ENCODE measurements at regions not wholly inside any gene's neighbourhood (a gene's known extent, or its start where the extent isn't known, plus 50 kb on each side); places are given as distances from the start of the nearest gene placed in this dataset.
A peak's percentile ranks its signal among the peaks of the same experiment; 100 is the strongest.

DNA sequence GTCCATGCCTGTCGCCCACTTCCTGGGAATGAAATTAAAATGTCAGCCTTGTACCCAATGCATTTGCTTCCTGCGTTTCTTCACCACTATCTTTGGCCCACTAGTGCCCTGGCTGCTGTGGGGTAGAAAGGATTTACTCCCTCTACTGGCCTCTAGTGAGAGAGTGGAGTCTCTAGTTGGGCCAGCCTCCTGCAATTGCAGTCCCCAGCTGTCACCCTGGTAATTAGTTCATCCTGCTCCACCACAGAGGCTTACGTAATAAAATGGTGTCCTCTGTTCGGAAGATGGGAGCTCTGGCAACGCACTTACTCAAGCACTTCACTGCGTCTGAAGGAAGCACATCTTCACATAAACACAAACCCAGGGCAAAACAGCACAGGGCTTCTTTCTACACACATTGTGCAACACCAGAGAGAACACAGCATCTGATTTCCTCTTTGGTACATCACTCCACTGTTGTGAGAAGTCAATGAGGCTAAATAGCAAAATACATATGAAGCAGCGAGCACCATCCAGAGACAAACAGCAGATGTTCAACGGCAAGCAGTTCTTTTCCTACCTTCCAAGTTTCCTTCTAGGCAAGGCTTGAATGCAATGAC is 274.6 kb downstream of the LRATD1 start:
- no peak for DNase-seq

DNA sequence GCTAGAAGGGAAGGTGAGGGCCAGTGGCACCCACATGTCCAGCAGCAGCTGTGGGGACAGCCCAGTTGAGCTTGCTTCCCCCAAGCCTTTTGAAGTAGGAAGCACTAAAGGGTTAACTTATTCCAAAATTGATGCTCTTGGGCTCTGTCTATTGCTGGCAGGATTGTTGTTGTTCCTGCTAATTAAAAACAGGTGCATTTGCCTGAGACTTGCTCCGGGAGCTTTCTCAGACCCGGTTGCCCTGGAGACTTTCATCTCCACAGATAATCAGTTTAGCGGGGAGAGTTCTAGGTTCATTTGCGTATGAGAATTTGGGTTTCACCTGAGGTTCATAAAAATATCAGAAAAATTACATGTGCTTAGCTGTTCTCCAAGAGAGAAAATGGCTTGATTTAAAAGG is 277.3 kb downstream of the LRATD1 start:
- DNase-seq = no peak

GRCh38 chr2:14910654-14911053 is 278.1 kb downstream of the LRATD1 start:
- DNase-seq = no peak

GRCh38 chr2:14915983-14916382 is 283.5 kb downstream of the LRATD1 start:
- DNase-seq = no peak

DNA sequence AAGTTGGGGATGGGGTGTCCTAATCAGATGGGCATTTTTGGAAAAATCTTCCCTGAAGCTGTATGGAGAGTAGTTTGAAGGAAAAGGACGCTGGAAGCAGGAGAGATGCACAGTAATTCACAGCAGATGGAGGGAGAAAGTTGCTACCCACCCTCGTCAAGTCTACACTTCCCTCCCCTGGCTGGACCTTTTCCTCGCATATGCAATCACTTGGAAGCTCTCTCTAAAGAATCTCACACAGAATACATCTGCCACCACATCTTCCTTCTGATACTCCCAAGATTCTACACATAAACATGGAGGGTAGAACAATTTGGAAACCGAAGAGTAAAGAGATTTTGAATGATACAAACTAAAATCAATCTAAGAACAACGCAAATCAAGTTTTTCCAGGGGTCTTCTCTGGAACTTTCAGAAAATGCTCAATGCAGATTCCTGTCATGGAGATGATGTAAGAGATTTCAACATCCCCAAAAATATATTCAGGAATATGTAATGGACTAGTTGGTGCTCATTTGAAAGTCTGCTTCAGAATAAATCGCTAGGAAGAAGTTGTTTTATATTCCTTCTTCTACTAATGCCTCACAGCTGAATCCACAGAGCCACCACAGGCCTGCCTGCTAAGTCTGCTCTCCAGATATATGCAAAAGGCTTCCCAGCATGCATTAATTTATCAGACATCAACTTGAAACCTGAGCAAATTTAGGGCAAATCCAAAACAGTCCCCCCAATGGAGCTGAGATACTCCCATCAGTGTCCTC is 291.5 kb downstream of the LRATD1 start:
- DNase-seq = no peak

GRCh38 chr2:14925471-14925870 is 293.0 kb downstream of the LRATD1 start:
- no peak for DNase-seq

DNA sequence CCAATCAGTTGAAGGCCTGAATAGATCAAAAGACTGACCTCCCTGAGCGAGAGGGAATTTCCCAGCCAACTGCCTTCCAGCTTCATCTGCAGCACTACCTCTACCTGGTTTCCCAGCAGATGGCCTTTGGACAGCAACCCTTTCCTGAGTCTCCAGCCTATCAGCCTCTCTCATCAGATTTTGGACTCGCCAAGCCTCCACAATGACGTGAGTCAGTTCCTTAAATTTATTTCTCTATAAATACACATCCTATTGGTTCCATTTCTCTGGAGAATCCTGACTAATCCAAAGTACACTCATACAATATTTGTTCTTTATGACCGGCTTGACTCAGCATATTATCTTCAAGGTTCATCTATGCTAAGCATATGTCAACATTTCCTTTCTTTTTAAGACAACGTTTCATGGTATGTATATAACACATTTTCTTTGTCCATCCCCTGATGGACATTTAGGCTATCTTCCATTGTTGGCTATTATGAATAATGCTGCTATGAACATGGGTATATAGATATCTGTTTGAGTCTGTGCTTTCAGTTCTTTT is 294.6 kb downstream of the LRATD1 start:
- no peak for DNase-seq

GRCh38 chr2:14928056-14928455 is 295.5 kb downstream of the LRATD1 start:
- DNase-seq = no peak

DNA sequence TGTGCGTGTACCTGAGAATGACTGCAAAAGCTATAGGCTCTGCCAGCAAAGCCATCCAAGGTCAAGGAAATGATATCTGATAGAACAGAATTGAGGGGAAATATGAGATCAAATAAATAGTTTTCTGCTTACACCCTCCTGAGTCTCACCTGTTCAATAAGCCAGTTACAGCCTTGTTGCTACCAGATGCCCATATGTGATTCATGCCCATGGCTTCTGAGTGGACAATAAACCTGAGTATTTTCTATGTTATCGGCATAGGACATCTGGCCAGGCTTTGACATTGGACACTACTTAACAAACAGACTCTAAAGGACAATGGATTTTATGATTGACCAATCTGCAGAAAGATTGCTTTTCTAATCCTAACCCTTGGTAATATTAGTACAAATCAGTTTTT is 297.9 kb downstream of the LRATD1 start:
- no peak for DNase-seq

- peak; percentile 25 for DNase-seq
Measured at GRCh38 chr2:14932285-14932684, 299.8 kb downstream of the LRATD1 start.

DNA sequence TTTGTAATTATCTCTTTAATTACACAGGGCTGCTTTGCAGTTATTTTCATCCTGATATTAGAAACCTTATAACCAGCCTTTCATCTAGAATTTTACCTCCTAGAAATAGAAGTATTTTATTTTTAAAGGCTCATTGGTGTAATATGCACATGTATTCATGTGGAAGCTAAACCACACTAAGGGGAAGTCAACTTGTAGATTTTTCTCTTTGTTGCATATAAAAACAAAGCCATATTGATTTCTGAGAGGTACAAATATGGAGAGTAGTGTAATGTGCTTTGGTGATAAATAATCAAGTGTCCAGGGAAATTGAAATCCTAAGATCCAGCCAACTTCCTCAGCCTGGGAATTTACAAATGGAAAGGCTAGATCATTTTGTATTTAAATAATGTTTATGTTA is 301.2 kb downstream of the LRATD1 start:
- DNase-seq = no peak

GRCh38 chr2:14936426-14936825 is 303.9 kb downstream of the LRATD1 start:
- no peak for DNase-seq

DNA sequence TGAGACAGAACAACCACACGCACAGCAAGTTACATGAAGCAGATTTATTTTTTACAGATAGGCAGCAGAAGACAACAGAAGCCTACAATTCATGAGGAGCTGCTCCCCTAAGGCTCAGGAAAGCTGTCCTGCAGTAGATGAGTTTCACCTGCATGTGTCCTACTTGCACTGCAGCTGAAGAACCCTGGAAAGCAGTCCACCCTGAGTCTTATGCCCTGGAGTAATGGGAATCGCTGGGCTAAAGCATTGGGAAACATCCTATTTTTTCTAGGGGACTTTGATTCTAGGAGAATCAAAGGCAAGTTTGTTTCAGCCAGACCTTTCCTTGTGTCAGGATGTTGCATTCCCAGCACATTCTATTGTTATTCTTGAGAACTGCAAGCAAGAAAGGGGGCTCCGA is 304.8 kb downstream of the LRATD1 start:
- no peak for DNase-seq

DNA sequence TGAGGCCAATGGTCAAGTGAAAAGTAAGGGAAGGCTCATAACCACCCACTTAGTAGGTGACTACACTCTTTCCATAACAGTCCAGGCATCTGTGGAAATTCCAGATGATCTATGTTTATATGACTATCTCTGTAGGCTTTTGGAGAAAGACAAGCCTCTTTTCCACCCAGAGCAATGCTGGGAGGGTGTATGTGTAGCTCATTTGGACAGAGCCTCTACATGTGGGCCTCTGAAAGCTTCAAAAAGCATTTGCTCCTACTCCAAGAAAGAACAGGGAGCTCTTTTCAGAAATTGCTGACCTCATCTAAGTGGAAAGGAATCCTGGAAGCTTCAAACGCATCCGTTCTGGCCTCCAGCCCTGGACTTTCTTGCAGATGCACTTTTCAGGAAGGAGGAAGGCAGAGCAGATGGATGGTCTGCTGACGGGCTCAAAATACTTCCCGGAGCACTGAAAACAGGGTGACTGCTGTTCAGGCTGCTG is 308.7 kb downstream of the LRATD1 start:
- peak; percentile 89 for DNase-seq

DNA sequence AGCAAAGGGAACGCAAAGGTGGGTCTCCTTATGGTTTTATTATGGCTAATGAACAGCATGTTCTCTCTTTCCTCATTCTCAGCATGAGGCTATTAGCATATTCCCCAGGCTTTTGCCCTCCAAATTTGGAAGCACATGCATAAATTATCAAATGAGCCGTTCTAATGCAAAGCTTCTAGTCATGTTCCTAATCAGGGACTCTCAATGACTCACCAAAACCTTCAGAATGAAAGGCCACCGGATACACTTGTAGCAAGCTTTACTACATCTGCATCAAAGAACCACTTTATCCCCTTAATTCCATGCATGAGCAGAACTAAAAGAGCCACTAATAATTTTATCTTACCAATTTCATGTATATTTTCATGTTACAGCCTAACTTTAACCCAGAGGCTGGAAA is 310.5 kb downstream of the LRATD1 start:
- DNase-seq = no peak

- no peak for DNase-seq
Measured at GRCh38 chr2:14944562-14945346, 312.2 kb downstream of the LRATD1 start.

- DNase-seq = no peak
Measured at GRCh38 chr2:14951569-14952285, 319.2 kb downstream of the LRATD1 start.

DNA sequence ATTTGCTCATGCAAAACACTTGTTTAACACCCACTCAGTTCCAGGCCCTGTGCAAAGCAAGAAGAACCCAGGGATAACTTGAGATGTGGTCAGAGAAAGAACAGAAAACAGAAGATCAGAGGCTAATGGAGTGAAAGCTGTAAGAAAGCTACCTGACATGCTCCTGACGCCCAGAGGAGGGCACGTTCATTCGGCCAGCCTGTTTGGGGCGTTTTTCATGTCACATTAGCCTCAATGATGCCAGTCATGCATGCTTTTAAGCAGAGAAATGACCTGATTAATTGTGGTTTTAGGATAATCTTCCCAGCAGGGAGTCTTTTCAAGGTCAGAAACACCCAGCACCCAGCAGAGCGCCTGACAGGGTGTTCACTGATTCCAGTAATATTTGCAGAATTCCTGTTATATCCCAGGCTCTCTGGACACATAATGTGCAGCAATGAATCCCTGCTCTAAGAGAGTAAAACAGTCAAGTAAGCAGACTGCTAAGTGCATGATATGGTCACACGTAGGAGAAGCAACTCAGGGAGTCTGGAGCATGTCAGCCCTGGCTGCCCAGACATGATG is 320.0 kb downstream of the LRATD1 start:
- no peak for DNase-seq

- DNase-seq = no peak
Measured at GRCh38 chr2:14960686-14961324, 328.3 kb downstream of the LRATD1 start.

DNA sequence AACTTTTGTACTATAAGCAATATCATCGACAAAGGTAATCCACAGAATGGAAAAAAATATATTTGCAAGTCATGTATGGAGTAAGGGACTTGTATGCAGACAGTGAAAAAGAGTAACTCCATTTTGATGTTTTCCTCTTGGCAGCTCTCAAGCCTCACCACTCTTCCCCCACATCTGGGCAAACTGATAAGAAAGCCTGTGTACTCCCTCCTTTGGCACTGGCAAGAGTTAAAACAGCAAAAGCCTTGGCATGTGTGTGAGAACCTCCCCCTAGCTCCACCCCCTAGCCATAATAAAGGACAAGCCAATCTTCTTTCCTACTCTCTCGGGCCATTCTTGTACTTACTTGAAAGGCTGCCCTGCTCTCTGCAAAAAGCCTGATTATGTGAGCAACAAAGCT is 335.2 kb downstream of the LRATD1 start:
- DNase-seq = no peak

GRCh38 chr2:14975381-14975780 is 342.9 kb downstream of the LRATD1 start:
- no peak for DNase-seq

All from muscle of arm (tissue), 1 donor.